ENCODE measurements at regions not wholly inside any gene's neighbourhood (a gene's known extent, or its start where the extent isn't known, plus 50 kb on each side); places are given as distances from the start of the nearest gene placed in this dataset.

GRCh38 chr11:15883455-15883920 lies 472.9 kb downstream of the SOX6 start:
- TF ChIP-seq CTCF (IDR thresholded peaks at IDR 0.05) (no peak), POLR2A (IDR thresholded peaks at IDR 0.05) (no peak)
